SK-N-SH (cell line): ENCODE measurements at regions not wholly inside any gene's neighbourhood (a gene's known extent, or its start where the extent isn't known, plus 50 kb on each side); places are given as distances from the start of the nearest gene placed in this dataset.

ENCODE experiments used
- EP300 ChIP-seq, 2 experiments: IDR thresholded peaks; 2 replicates each; pipeline versions ENCODE4 v1.4.0 to v1.6.1; 2012; ENCODE audit warnings: borderline replicate concordance in 1 of 2, low read depth in 1 of 2, low read length in 1 of 2
- EZH2phosphoT487 ChIP-seq: fragments of 200-600 bp; sonication (generic); IDR thresholded peaks from 2 replicates; pipeline ENCODE4 v1.6.1; 2017; ENCODE audit warnings: low read depth, mixed run types, mild to moderate bottlenecking, antibody characterized with exemption, moderate library complexity, borderline replicate concordance
- FOXM1 ChIP-seq: IDR thresholded peaks from 2 replicates; pipeline ENCODE4 v1.4.0; 2012; ENCODE audit warnings: low read depth, mild to moderate bottlenecking
- JUND ChIP-seq: IDR thresholded peaks from 2 replicates; pipeline ENCODE4 v1.4.0; 2012
- MAX ChIP-seq: IDR thresholded peaks from 2 replicates; pipeline ENCODE4 v1.4.0; 2012; ENCODE audit warnings: low read depth
- PBX3 ChIP-seq: IDR thresholded peaks from 2 replicates; pipeline ENCODE4; 2012
- POLR2AphosphoS5 ChIP-seq: IDR thresholded peaks from 2 replicates; pipeline ENCODE4 v1.6.1; 2012; ENCODE audit warnings: low read depth, low read length
- RAD21 ChIP-seq: IDR thresholded peaks from 2 replicates; pipeline ENCODE4 v1.6.1; 2012; ENCODE audit warnings: mild to moderate bottlenecking, low read length
- SMC3 ChIP-seq: IDR thresholded peaks from 2 replicates; pipeline ENCODE4 v1.6.1; 2012; ENCODE audit warnings: low read depth, low read length, improper control_type of control experiment
- TCF12 ChIP-seq: IDR thresholded peaks from 2 replicates; pipeline ENCODE4 v1.4.0; 2012
- TF ChIP-seq, protein P1 (sequence below): fragments of 200-600 bp; sonication (generic); IDR thresholded peaks from 2 replicates; pipeline ENCODE4 v1.6.1; 2017; ENCODE audit warnings: antibody characterized with exemption, mild to moderate bottlenecking, moderate library complexity

DNA sequence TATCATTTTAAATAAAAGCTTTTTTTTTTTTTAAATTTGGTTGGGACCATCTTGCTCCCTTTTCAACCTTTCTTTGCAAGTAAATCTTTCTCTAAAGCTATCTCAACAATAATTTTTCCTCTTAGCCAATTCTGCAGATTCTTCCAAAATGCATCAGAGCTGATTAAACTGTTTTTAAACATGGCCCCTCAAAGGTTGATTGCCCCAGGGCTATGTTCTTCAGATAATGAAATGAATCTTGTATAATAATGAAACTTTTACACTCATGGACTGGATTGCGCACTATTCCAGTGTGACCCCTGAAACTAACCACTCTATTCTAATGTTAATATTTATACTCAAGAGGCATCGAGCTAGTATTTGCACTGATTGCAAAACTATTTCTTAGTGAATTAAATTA is 222.8 kb upstream of the PRDM9 start:
- no peak for TF ChIP-seq EP300 (IDR thresholded peaks at IDR 0.05; ENCODE audit: borderline replicate concordance in 1 of 2, low read depth in 1 of 2, low read length in 1 of 2)
- TF ChIP-seq, protein P1, sequence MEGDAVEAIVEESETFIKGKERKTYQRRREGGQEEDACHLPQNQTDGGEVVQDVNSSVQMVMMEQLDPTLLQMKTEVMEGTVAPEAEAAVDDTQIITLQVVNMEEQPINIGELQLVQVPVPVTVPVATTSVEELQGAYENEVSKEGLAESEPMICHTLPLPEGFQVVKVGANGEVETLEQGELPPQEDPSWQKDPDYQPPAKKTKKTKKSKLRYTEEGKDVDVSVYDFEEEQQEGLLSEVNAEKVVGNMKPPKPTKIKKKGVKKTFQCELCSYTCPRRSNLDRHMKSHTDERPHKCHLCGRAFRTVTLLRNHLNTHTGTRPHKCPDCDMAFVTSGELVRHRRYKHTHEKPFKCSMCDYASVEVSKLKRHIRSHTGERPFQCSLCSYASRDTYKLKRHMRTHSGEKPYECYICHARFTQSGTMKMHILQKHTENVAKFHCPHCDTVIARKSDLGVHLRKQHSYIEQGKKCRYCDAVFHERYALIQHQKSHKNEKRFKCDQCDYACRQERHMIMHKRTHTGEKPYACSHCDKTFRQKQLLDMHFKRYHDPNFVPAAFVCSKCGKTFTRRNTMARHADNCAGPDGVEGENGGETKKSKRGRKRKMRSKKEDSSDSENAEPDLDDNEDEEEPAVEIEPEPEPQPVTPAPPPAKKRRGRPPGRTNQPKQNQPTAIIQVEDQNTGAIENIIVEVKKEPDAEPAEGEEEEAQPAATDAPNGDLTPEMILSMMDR = no peak
- TF ChIP-seq EZH2phosphoT487 = no peak
- no peak for TF ChIP-seq POLR2AphosphoS5
- TF ChIP-seq MAX = no peak
- no peak for TF ChIP-seq SMC3
- no peak for TF ChIP-seq JUND
- no peak for TF ChIP-seq TCF12
- no peak for TF ChIP-seq RAD21
- no peak for TF ChIP-seq FOXM1
- TF ChIP-seq PBX3 = no peak
